Astrocyte of the spinal cord (primary cell): ENCODE measurements at regions not wholly inside any gene's neighbourhood (a gene's known extent, or its start where the extent isn't known, plus 50 kb on each side); places are given as distances from the start of the nearest gene placed in this dataset.

Source experiments
- DNase-seq: peaks from one replicate; pipeline ENCODE4 v3.0.0; 2011; ENCODE audit warnings: low read depth, low spot score
- H3K4me3 ChIP-seq: 2 replicates; pipeline ENCODE4 v1.5.1; 2011; ENCODE audit warnings: low read depth, mild to moderate bottlenecking, low read length, moderate library complexity
- in situ Hi-C: cut with HindIII; loops from 2 replicates; pipeline ENCODE4 v1.10.0; 2017; ENCODE audit warnings: low sequenced_read_pairs
- TF ChIP-seq, protein P1 (sequence below): IDR thresholded peaks from 2 replicates; pipeline ENCODE4 v1.5.1; 2012; ENCODE audit warnings: low read depth, mild to moderate bottlenecking, low read length, inconsistent platforms

GRCh38 chr11:119989159-119989821 lies 148.6 kb downstream of the TRIM29 start:
- no peak overlapping the region for H3K4me3 ChIP-seq
- no peak for DNase-seq
- in situ Hi-C loops = no loop called here
- TF ChIP-seq, protein P1, sequence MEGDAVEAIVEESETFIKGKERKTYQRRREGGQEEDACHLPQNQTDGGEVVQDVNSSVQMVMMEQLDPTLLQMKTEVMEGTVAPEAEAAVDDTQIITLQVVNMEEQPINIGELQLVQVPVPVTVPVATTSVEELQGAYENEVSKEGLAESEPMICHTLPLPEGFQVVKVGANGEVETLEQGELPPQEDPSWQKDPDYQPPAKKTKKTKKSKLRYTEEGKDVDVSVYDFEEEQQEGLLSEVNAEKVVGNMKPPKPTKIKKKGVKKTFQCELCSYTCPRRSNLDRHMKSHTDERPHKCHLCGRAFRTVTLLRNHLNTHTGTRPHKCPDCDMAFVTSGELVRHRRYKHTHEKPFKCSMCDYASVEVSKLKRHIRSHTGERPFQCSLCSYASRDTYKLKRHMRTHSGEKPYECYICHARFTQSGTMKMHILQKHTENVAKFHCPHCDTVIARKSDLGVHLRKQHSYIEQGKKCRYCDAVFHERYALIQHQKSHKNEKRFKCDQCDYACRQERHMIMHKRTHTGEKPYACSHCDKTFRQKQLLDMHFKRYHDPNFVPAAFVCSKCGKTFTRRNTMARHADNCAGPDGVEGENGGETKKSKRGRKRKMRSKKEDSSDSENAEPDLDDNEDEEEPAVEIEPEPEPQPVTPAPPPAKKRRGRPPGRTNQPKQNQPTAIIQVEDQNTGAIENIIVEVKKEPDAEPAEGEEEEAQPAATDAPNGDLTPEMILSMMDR = no peak

DNA sequence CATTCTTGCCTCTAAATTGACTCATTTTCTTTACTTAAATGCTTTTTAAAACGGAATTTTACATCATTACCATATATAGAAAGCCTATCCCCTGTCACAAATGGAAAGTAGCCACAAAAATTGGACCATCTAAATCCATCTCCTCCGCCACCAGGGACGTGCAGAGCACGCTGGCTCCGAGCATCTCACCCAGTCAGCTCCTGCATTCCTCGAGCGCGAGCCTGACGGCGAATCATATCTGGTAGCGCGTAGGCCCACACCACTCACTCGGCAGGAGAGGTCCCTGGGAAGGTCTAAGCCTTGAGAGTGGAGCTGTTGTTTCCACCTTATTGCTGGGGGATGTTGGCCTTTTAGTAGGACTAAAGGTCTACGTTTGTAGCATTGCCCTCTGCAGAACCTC lies 152.4 kb downstream of the TRIM29 start:
- no peak overlapping the region for H3K4me3 ChIP-seq
- in situ Hi-C loops = no loop called here
- TF ChIP-seq, protein P1 = no peak
- no peak for DNase-seq

- TF ChIP-seq, protein P1 = no peak
- in situ Hi-C loops = no loop called here
- no peak overlapping the region for H3K4me3 ChIP-seq
- DNase-seq = no peak
Observed at GRCh38 chr11:119983816-119984215, 154.1 kb downstream of the TRIM29 start.

DNA sequence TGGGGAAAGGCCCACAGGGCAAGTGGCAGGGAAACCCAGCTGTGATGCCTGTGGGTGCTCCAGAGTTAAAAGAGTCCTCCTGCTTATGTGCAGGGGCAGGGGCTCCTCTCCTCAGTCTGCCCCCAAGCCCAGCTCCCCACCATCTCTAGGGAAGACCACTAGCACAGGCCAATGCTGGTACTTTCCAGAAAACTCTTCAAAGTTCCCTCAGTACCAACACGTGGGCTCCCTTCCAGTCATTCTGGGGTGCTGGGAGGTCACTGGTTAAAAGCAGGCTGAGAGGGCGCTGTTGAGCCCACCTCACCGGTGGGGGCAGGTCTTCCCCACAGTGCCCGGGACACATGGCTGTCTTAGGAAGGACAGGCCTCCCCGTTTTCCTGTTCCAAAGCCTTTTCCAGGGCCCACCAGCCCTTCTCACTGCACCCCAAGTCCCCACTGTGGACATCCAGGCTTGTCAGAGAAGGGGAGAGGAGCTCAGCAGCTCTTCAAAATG lies 154.6 kb downstream of the TRIM29 start:
- no peak for DNase-seq
- TF ChIP-seq, protein P1 = no peak
- no peak overlapping the region for H3K4me3 ChIP-seq
- in situ Hi-C loops = no loop called here

GRCh38 chr11:119982517-119983239 lies 155.2 kb downstream of the TRIM29 start:
- TF ChIP-seq, protein P1 = no peak
- in situ Hi-C loops = no loop called here
- H3K4me3 ChIP-seq = no peak overlapping the region
- no peak for DNase-seq

GRCh38 chr11:119980431-119980830 lies 157.5 kb downstream of the TRIM29 start:
- in situ Hi-C loops = no loop called here
- no peak for DNase-seq
- H3K4me3 ChIP-seq = no peak overlapping the region
- TF ChIP-seq, protein P1 = no peak
